Kidney epithelial cell (primary cell): ENCODE measurements at regions not wholly inside any gene's neighbourhood (a gene's known extent, or its start where the extent isn't known, plus 50 kb on each side); places are given as distances from the start of the nearest gene placed in this dataset.
"Not testable (repeated sequence)": the region's sequence is repeated elsewhere in the genome, so short reads cannot be mapped to it uniquely, and the experiment has no call there.

Source experiments
- DNase-seq: peaks from one replicate; pipeline ENCODE4 v3.0.0-alpha.2; 2010; ENCODE audit warnings: low read depth
- H3K27me3 ChIP-seq: 2 replicates; pipeline ENCODE4 v1.6.0; 2011; ENCODE audit warnings: low read length; ENCODE audit not compliant: control insufficient read depth, insufficient read depth
- H3K36me3 ChIP-seq: 2 replicates; pipeline ENCODE4 v1.5.1; 2011; ENCODE audit warnings: low read length; ENCODE audit not compliant: control insufficient read depth, insufficient read depth
- H3K4me3 ChIP-seq: 2 replicates; pipeline ENCODE4 v1.5.1; 2011; ENCODE audit warnings: low read depth, mild to moderate bottlenecking, control low read depth, low read length
- CTCF ChIP-seq: IDR thresholded peaks from 2 replicates; pipeline ENCODE4 v1.5.1; 2011; ENCODE audit warnings: mild to moderate bottlenecking, moderate library complexity, low read length, control low read depth, inconsistent platforms; ENCODE audit not compliant: insufficient read depth, poor library complexity, severe bottlenecking

- DNase-seq: no peak
- no peak overlapping the region for H3K4me3 ChIP-seq
- no peak for TF ChIP-seq CTCF
- H3K36me3 ChIP-seq: no peaks in the 10 kb centered on the region
- H3K27me3 ChIP-seq: peaks cover 11% of the 10 kb centered on the region
Observed at GRCh38 chr20:40953416-40953815, 75.2 kb upstream of the TOP1 start.

- no peaks in the 10 kb centered on the region for H3K36me3 ChIP-seq
- peaks cover 11% of the 10 kb centered on the region for H3K27me3 ChIP-seq
- no peak for DNase-seq
- H3K4me3 ChIP-seq: no peak overlapping the region
- TF ChIP-seq CTCF: no peak
Observed at GRCh38 chr20:40953856-40954255, 74.8 kb upstream of the TOP1 start.

GRCh38 chr20:40954521-40955165 is 74.0 kb upstream of the TOP1 start:
- no peaks in the 10 kb centered on the region for H3K36me3 ChIP-seq
- no peak overlapping the region for H3K4me3 ChIP-seq
- DNase-seq: no peak
- peaks cover 11% of the 10 kb centered on the region for H3K27me3 ChIP-seq
- no peak for TF ChIP-seq CTCF

- no peak overlapping the region for H3K4me3 ChIP-seq
- no peak for DNase-seq
- H3K36me3 ChIP-seq: no peaks in the 10 kb centered on the region
- no peak for TF ChIP-seq CTCF
- peaks cover 11% of the 10 kb centered on the region for H3K27me3 ChIP-seq
Observed at GRCh38 chr20:40955326-40955725, 73.3 kb upstream of the TOP1 start.

GRCh38 chr20:40955826-40956225 is 72.8 kb upstream of the TOP1 start:
- peaks cover 11% of the 10 kb centered on the region for H3K27me3 ChIP-seq
- H3K36me3 ChIP-seq, DNase-seq, H3K4me3 ChIP-seq: not testable (repeated sequence)

- Histone ChIP-seq H3K27me3 (peaks cover 11% of the 10 kb centered on the region), H3K36me3 (no peaks in the 10 kb centered on the region), H3K4me3 (no peak overlapping the region)
- no peak for TF ChIP-seq CTCF
- no peak for DNase-seq
Observed at GRCh38 chr20:40956542-40957264, 71.9 kb upstream of the TOP1 start.
